Stimulated activated naive CD8-positive, alpha-beta T cell treated with anti-CD3 and anti-CD28 coated beads, Interleukin-15, Interleukin-2, amounts not matched to agents 100 ng/mL and 50 ng/mL, for 24 hours (primary cell): ENCODE measurements at regions not wholly inside any gene's neighbourhood (a gene's known extent, or its start where the extent isn't known, plus 50 kb on each side); places are given as distances from the start of the nearest gene placed in this dataset.
A peak's percentile ranks its signal among the peaks of the same experiment; 100 is the strongest.
"Not testable (repeated sequence)": the region's sequence is repeated elsewhere in the genome, so short reads cannot be mapped to it uniquely, and the experiment has no call there.

Experiments used
- H3K27ac Mint-ChIP-seq: one replicate; pipeline ENCODE4 v1.8.0; 2021; ENCODE audit warnings: mild to moderate bottlenecking, mixed read lengths
- H3K27me3 Mint-ChIP-seq: one replicate; pipeline ENCODE4 v1.8.0; 2021; ENCODE audit warnings: mixed read lengths
- H3K36me3 Mint-ChIP-seq: one replicate; pipeline ENCODE4 v1.8.0; 2021; ENCODE audit warnings: low read depth, mixed read lengths
- H3K4me1 Mint-ChIP-seq: one replicate; pipeline ENCODE4 v1.8.0; 2021; ENCODE audit warnings: low read depth, mixed read lengths
- H3K4me3 Mint-ChIP-seq: one replicate; pipeline ENCODE4 v1.8.0; 2021; ENCODE audit warnings: mild to moderate bottlenecking, mixed read lengths
- H3K9me3 Mint-ChIP-seq: one replicate; pipeline ENCODE4 v1.8.0; 2021; ENCODE audit warnings: mixed read lengths

GRCh38 chr17:51347851-51348584 lies 87.7 kb downstream of the UTP18 start:
- no peak overlapping the region for H3K4me3 Mint-ChIP-seq
- H3K36me3 Mint-ChIP-seq, result no peaks in the 10 kb centered on the region
- H3K4me1 Mint-ChIP-seq, result no peaks in the 10 kb centered on the region
- no peak overlapping the region for H3K27ac Mint-ChIP-seq
- no peaks in the 10 kb centered on the region for H3K9me3 Mint-ChIP-seq
- peaks cover 17% of the 10 kb centered on the region for H3K27me3 Mint-ChIP-seq

GRCh38 chr17:51351080-51351479 lies 90.7 kb downstream of the UTP18 start:
- no peaks in the 10 kb centered on the region for H3K36me3 Mint-ChIP-seq
- no peaks in the 10 kb centered on the region for H3K4me1 Mint-ChIP-seq
- H3K4me3 Mint-ChIP-seq, result no peak overlapping the region
- H3K27ac Mint-ChIP-seq, result no peak overlapping the region
- H3K9me3 Mint-ChIP-seq, result no peaks in the 10 kb centered on the region
- peaks cover 21% of the 10 kb centered on the region for H3K27me3 Mint-ChIP-seq

GRCh38 chr17:51351890-51352289 lies 91.5 kb downstream of the UTP18 start:
- no peaks in the 10 kb centered on the region for H3K9me3 Mint-ChIP-seq
- peaks cover 21% of the 10 kb centered on the region for H3K27me3 Mint-ChIP-seq
- H3K4me3 Mint-ChIP-seq, result no peak overlapping the region
- H3K36me3 Mint-ChIP-seq, result no peaks in the 10 kb centered on the region
- H3K4me1 Mint-ChIP-seq, result no peaks in the 10 kb centered on the region
- no peak overlapping the region for H3K27ac Mint-ChIP-seq

GRCh38 chr17:51352798-51353197 lies 92.5 kb downstream of the UTP18 start:
- H3K4me1 Mint-ChIP-seq, result no peaks in the 10 kb centered on the region
- H3K4me3 Mint-ChIP-seq, result no peak overlapping the region
- no peaks in the 10 kb centered on the region for H3K9me3 Mint-ChIP-seq
- peaks cover 22% of the 10 kb centered on the region for H3K27me3 Mint-ChIP-seq
- no peaks in the 10 kb centered on the region for H3K36me3 Mint-ChIP-seq
- H3K27ac Mint-ChIP-seq, result no peak overlapping the region

DNA sequence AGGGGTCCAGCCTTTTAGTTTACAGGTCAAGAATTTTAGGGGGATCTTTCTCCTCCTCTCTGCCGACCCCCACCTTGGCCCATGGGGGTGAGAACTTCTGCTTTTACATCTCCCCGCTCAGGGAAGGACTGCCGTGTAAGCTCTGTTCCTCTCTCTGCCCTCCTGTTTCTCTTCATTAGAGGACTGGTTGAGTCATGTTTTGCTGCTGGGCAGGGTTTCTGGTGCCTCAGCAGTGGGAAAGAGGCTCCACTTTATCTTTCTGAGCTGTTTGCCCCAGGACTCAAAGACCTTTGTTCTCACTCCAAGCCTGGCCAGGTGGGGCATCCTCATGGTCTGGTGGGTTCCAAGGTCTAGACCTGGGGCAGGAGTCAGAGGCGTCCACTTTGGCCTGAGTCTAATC lies 93.0 kb downstream of the UTP18 start:
- peaks cover 25% of the 10 kb centered on the region for H3K27me3 Mint-ChIP-seq
- no peaks in the 10 kb centered on the region for H3K4me1 Mint-ChIP-seq
- H3K36me3 Mint-ChIP-seq, result no peaks in the 10 kb centered on the region

DNA sequence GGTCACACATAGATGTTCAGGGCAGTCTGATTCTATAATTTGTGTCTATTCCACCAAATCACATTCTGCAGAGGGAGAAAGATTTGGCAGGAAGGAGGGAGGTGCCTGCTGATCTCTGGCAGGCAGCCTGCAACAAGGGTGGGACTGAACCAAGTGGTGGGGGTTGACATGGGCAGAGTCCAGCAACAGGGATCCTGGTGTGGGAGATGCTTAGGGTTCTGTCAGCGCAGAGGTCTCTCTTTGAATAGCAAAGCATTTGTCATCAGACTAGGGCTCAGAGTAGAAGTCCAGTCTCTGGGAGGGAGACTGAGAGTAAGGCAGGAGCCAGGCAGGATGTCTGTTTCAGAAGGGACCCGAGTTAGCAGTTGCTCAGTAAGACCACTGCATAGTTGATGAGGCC lies 94.6 kb downstream of the UTP18 start:
- Mint-ChIP-seq H3K27me3 (peaks cover 25% of the 10 kb centered on the region), H3K27ac (no peak overlapping the region), H3K36me3 (no peaks in the 10 kb centered on the region), H3K9me3 (no peaks in the 10 kb centered on the region), H3K4me3 (no peak overlapping the region), H3K4me1 (no peaks in the 10 kb centered on the region)

More for the DNA sequence above, 93.0 kb downstream of the UTP18 start:
- H3K9me3 Mint-ChIP-seq, result no peaks in the 10 kb centered on the region
- H3K4me3 Mint-ChIP-seq, result no peak overlapping the region
- no peak overlapping the region for H3K27ac Mint-ChIP-seq

DNA sequence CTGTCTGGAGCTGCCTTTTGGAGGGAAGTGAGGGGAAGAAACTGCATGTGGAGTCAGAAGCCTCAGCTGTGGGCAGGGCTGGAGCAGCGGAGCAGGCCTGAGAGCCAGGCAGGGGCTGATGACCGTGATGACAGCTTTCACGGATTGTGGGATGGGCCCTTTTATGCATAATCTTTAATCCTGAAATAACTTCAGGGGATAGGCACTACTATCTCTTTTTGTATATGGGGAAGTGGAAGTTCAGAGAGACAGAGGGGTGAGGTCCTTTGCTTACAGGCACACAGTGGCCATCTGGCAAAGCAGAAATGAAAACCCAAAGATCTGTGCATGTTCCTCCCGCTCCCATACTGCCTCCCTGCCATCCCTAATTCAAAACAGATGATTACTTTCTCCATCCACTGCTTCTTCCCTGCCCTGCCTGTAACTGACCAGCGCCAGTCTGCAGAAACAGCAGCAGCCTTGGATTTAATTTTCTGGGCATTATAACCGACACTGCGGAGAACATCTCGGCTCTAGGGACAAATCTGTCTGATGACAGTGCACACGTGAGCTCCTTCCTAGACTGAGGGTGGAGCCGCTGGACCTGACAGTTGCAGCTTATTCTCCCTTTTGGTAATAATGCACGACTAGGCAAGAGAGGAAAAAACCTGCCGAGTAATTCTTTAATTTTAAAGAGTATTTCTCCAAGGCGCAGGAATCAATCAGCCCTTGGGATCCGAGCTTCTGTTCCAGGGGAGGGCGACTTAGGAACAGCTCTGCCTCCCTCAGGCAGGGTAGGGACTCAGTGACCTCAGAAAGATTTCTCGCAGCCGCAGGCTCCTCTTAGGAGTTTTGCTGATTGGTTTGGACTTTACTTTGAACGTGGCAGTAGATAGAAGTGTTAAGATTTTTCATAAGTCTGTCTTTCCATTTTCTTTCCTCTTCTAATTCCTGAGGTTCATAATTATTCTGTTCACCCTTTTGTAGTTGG lies 95.4 kb downstream of the UTP18 start:
- H3K4me1 Mint-ChIP-seq, result no peaks in the 10 kb centered on the region
- no peaks in the 10 kb centered on the region for H3K36me3 Mint-ChIP-seq
- no peak overlapping the region for H3K4me3 Mint-ChIP-seq
- peaks cover 21% of the 10 kb centered on the region for H3K27me3 Mint-ChIP-seq
- no peaks in the 10 kb centered on the region for H3K9me3 Mint-ChIP-seq
- no peak overlapping the region for H3K27ac Mint-ChIP-seq

GRCh38 chr17:51359055-51359454 lies 98.7 kb downstream of the UTP18 start:
- H3K36me3 Mint-ChIP-seq, result no peaks in the 10 kb centered on the region
- H3K4me3 Mint-ChIP-seq, result no peak overlapping the region
- H3K9me3 Mint-ChIP-seq, result no peaks in the 10 kb centered on the region
- H3K4me1 Mint-ChIP-seq, result no peaks in the 10 kb centered on the region
- H3K27ac Mint-ChIP-seq, result no peak overlapping the region
- peaks cover 3% of the 10 kb centered on the region for H3K27me3 Mint-ChIP-seq

- no peaks in the 10 kb centered on the region for H3K9me3 Mint-ChIP-seq
- H3K27ac Mint-ChIP-seq, result no peak overlapping the region
- H3K4me1 Mint-ChIP-seq, result peaks cover 7% of the 10 kb centered on the region
- H3K4me3 Mint-ChIP-seq, result no peak overlapping the region
- H3K27me3 Mint-ChIP-seq, result peaks cover 1% of the 10 kb centered on the region
- no peaks in the 10 kb centered on the region for H3K36me3 Mint-ChIP-seq
Observed at GRCh38 chr17:51362811-51363585, 102.7 kb downstream of the UTP18 start.

DNA sequence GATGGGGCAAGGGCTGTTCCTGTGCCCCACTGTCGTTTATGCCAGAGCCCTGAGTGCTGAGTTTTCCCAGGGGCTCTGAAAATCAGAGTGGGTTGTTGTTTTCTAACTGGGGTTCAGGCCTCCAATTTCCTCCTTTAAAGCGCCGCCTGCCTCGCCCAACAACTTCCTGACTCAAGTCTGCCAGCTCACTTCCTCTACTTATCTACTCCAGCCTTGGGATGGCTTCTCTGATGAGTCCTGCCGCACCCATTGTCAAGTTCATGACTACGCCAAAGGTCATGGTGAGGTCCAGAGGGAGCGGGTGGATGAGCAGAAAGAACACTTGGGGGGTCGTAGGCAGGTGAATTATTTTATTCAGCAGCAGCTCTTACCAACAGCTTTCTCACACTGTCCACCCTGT lies 104.7 kb downstream of the UTP18 start:
- H3K36me3 Mint-ChIP-seq, result no peaks in the 10 kb centered on the region
- peaks cover 7% of the 10 kb centered on the region for H3K4me1 Mint-ChIP-seq
- H3K9me3 Mint-ChIP-seq, result no peaks in the 10 kb centered on the region
- no peak overlapping the region for H3K4me3 Mint-ChIP-seq
- no peak overlapping the region for H3K27ac Mint-ChIP-seq
- H3K27me3 Mint-ChIP-seq, result no peaks in the 10 kb centered on the region

GRCh38 chr17:51366866-51367265 lies 106.5 kb downstream of the UTP18 start:
- Mint-ChIP-seq H3K9me3 (no peaks in the 10 kb centered on the region), H3K27ac (no peak overlapping the region), H3K4me3 (no peak overlapping the region), H3K27me3 (no peaks in the 10 kb centered on the region), H3K4me1 (peaks cover 11% of the 10 kb centered on the region), H3K36me3 (no peaks in the 10 kb centered on the region)

DNA sequence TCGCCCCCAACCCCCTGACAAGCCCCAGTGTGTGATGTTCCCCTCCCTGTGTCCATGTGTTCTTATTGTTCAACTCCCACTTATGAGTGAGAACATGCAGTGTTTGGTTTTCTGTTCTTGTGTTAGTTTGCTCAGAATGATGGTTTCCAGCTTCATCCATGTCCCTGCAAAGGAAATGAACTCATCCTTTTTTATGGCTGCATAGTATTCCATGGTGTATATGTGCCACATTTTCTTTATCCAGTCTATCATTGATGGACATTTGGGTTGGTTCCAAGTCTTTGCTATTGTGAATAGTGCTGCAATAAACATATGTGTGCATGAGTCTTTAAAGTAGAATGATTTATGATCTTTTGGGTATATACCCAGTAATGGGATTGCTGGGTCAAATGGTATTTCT lies 107.5 kb downstream of the UTP18 start:
- not testable (repeated sequence) for H3K9me3 Mint-ChIP-seq, H3K36me3 Mint-ChIP-seq, H3K4me3 Mint-ChIP-seq, H3K27me3 Mint-ChIP-seq, H3K27ac Mint-ChIP-seq
- H3K4me1 Mint-ChIP-seq, result peaks cover 20% of the 10 kb centered on the region

- Mint-ChIP-seq H3K27me3 (no peaks in the 10 kb centered on the region), H3K9me3 (no peaks in the 10 kb centered on the region), H3K27ac (peak overlapping the region; percentile 3), H3K36me3 (no peaks in the 10 kb centered on the region), H3K4me1 (peaks cover 13% of the 10 kb centered on the region), H3K4me3 (peak overlapping the region; percentile 27)
Observed at GRCh38 chr17:51371732-51372151, 111.4 kb downstream of the UTP18 start.

GRCh38 chr17:51372345-51373004 lies 112.1 kb downstream of the UTP18 start:
- H3K27me3 Mint-ChIP-seq, result no peaks in the 10 kb centered on the region
- no peaks in the 10 kb centered on the region for H3K36me3 Mint-ChIP-seq
- H3K27ac Mint-ChIP-seq, result peak overlapping the region; percentile 3
- no peaks in the 10 kb centered on the region for H3K9me3 Mint-ChIP-seq
- peaks cover 13% of the 10 kb centered on the region for H3K4me1 Mint-ChIP-seq
- peak overlapping the region; percentile 27 for H3K4me3 Mint-ChIP-seq
